Peyer's patch (tissue), 4 donors: ENCODE measurements at regions not wholly inside any gene's neighbourhood (a gene's known extent, or its start where the extent isn't known, plus 50 kb on each side); places are given as distances from the start of the nearest gene placed in this dataset.

Experiments
- DNase-seq, 3 donors: peaks; one replicate each; pipeline ENCODE4 v3.0.0-alpha.2; 2017 to 2019
- H3K27ac ChIP-seq, 4 donors: fragments of 200-600 bp; sonication (generic); one replicate each; pipeline ENCODE4 v1.5.1; 2016 to 2019
- H3K27me3 ChIP-seq, 2 donors: fragments of 200-600 bp; sonication (generic); one replicate each; pipeline ENCODE4 v1.5.1; 2019
- H3K36me3 ChIP-seq, 3 donors: fragments of 200-600 bp; sonication (generic); one replicate each; pipeline ENCODE4 v1.5.1; 2016 to 2019
- H3K4me1 ChIP-seq, 4 donors: fragments of 200-600 bp; sonication (generic); one replicate each; pipeline ENCODE4 v1.5.1; 2016 to 2019
- H3K4me3 ChIP-seq, 4 donors: fragments of 200-600 bp; sonication (generic); 1 replicate in 3 of 4; 2 replicates in 1 of 4; pipeline ENCODE4 v1.5.1; 2016 to 2019; ENCODE audit warnings: mild to moderate bottlenecking in 1 of 4
- H3K9me3 ChIP-seq, 4 donors: fragments of 200-600 bp; sonication (generic); one replicate each; pipeline ENCODE4 v1.5.1; 2016 to 2019; ENCODE audit warnings: mild to moderate bottlenecking in 1 of 4
- CTCF ChIP-seq, 6 experiments: fragments of 450-650 bp in 4 of 6; fragments of 200-600 bp in 2 of 6; sonication (generic) in 1 of 6; IDR thresholded peaks; one replicate each; pipeline ENCODE4 v1.5.1; 2017 to 2019; ENCODE audit warnings: antibody characterized with exemption in 6 of 6, mild to moderate bottlenecking in 3 of 6, moderate library complexity in 1 of 6
- POLR2A ChIP-seq, 2 donors: fragments of 450-650 bp; IDR thresholded peaks; one replicate each; pipeline ENCODE4 v1.5.1; 2017; ENCODE audit warnings: antibody characterized with exemption in 2 of 2, mild to moderate bottlenecking in 2 of 2, moderate library complexity in 2 of 2

DNA sequence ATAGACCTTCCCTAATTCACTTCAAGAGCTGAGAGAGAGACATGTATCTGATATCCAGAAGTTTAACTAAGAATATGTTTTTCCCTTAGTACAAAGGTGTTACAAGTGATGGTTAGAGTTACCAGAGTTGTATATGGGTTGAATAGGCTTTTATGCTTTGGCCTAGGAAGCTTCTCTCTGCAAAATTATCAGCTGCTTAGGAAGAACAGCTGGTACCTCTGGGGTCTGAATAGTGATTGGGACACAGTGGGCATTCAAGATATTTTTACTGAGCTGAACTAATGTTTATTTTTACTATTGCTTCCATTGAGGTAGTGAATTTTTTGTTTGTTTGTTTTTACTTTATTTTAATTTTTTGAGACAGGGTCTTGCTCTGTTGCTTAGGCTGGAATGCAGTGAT is 67.6 kb upstream of the BASP1 start:
- no peaks in the 10 kb centered on the region for H3K36me3 ChIP-seq
- TF ChIP-seq POLR2A (IDR thresholded peaks at IDR 0.05) (no peak), CTCF (IDR thresholded peaks at IDR 0.05) (no peak)

DNA sequence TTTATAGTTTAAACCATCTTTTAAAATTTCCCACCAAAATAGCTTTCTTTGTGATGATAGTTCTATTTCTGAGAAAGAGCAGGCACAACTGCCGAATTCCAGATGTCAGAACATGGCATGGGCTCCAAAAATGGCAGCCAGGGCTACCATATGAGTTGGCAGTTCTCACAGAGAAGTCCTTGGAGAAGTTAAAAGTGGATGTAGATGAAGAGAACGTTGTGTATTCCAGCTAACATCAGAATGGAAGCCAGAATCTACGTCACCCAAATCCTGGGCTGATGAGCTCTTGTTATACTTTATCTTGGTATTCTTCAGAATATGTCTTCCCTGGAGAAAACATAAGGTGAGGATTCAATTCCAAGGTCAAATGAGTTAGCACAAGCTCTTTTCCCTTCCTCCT is 66.9 kb upstream of the BASP1 start:
- Histone ChIP-seq H3K4me1 (no peaks in the 10 kb centered on the region), H3K4me3 (no peak overlapping the region), H3K27ac (no peak overlapping the region), H3K9me3 (no peaks in the 10 kb centered on the region), H3K27me3 (no peaks in the 10 kb centered on the region), H3K36me3 (no peaks in the 10 kb centered on the region)
- no peak for DNase-seq
- TF ChIP-seq CTCF (IDR thresholded peaks at IDR 0.05), result no peak
- TF ChIP-seq POLR2A (IDR thresholded peaks at IDR 0.05), result no peak

More for the DNA sequence above, 67.6 kb upstream of the BASP1 start:
- Histone ChIP-seq H3K27ac (no peak overlapping the region), H3K4me1 (no peaks in the 10 kb centered on the region), H3K27me3 (no peaks in the 10 kb centered on the region), H3K9me3 (no peaks in the 10 kb centered on the region), H3K4me3 (no peak overlapping the region)
- DNase-seq, result no peak

DNA sequence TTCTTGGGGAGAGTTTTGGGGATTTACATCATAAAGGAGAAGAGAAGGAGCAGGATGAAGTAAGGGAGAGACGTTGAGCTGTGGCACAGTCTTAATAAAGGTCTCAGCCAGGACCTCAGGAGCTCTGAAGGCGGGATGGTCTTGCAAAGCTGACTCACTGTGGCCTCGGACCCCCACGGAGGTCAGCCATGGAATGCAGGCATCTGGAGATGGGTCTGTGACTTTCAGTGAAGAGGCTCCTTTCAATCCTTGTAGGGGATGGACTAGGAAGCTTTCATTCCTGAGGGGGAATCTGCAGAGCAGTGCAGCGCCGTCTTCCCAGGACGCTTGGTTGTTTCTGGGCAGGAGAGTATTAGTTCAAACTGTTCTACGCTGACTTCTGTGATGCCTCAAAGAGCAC is 65.7 kb upstream of the BASP1 start:
- H3K4me3 ChIP-seq, result no peak overlapping the region
- no peaks in the 10 kb centered on the region for H3K36me3 ChIP-seq
- no peaks in the 10 kb centered on the region for H3K9me3 ChIP-seq
- no peak overlapping the region for H3K27ac ChIP-seq
- no peak for DNase-seq
- TF ChIP-seq CTCF (IDR thresholded peaks at IDR 0.05) (no peak), POLR2A (IDR thresholded peaks at IDR 0.05) (no peak)
- H3K4me1 ChIP-seq, result no peaks in the 10 kb centered on the region
- no peaks in the 10 kb centered on the region for H3K27me3 ChIP-seq

- H3K36me3 ChIP-seq, result no peaks in the 10 kb centered on the region
- no peaks in the 10 kb centered on the region for H3K9me3 ChIP-seq
- TF ChIP-seq POLR2A (IDR thresholded peaks at IDR 0.05) (no peak), CTCF (IDR thresholded peaks at IDR 0.05) (no peak)
- no peak overlapping the region for H3K4me3 ChIP-seq
- no peaks in the 10 kb centered on the region for H3K4me1 ChIP-seq
- H3K27me3 ChIP-seq, result no peaks in the 10 kb centered on the region
- no peak for DNase-seq
- no peak overlapping the region for H3K27ac ChIP-seq
Measured at GRCh38 chr5:17154211-17154996, 63.0 kb upstream of the BASP1 start.

- DNase-seq, result no peak
Measured at GRCh38 chr5:17156463-17156862, 61.0 kb upstream of the BASP1 start.

More at GRCh38 chr5:17156463-17156862, 61.0 kb upstream of the BASP1 start:
- Histone ChIP-seq H3K4me1 (no peaks in the 10 kb centered on the region), H3K36me3 (no peaks in the 10 kb centered on the region), H3K27me3 (no peaks in the 10 kb centered on the region), H3K27ac (no peak overlapping the region), H3K9me3 (no peaks in the 10 kb centered on the region), H3K4me3 (no peak overlapping the region)
- TF ChIP-seq CTCF (IDR thresholded peaks at IDR 0.05) (no peak), POLR2A (IDR thresholded peaks at IDR 0.05) (no peak)
